ENCODE measurements at regions not wholly inside any gene's neighbourhood (a gene's known extent, or its start where the extent isn't known, plus 50 kb on each side); places are given as distances from the start of the nearest gene placed in this dataset.
"Not testable (repeated sequence)": the region's sequence is repeated elsewhere in the genome, so short reads cannot be mapped to it uniquely, and the experiment has no call there.

- Histone ChIP-seq H3K27ac (ENCODE audit: low read depth, low read length, poor library complexity, severe bottlenecking) (no peak overlapping the region), H3K4me1 (ENCODE audit: insufficient read depth, low read length, severe bottlenecking) (no peaks in the 10 kb centered on the region), H3K27me3 (ENCODE audit: insufficient read depth, low read length) (no peaks in the 10 kb centered on the region), H2AFZ (ENCODE audit: low read length) (no peak overlapping the region), H4K20me1 (ENCODE audit: insufficient read depth, low read length) (no peaks in the 10 kb centered on the region), H3F3A (ENCODE audit: insufficient read depth, low read length) (no peaks in the 10 kb centered on the region), H3K4me3 (ENCODE audit: low read depth, low read length, poor library complexity, severe bottlenecking) (no peak overlapping the region), H3K9ac (ENCODE audit: low read length) (no peak overlapping the region), H3K36me3 (ENCODE audit: insufficient read depth, low read length) (no peaks in the 10 kb centered on the region), H3K4me2 (ENCODE audit: low read length) (no peak overlapping the region), H3K79me2 (ENCODE audit: insufficient read depth, low read length) (no peaks in the 10 kb centered on the region), H3K9me2 (ENCODE audit: low read depth, low read length) (no peaks in the 10 kb centered on the region), H3K9me3 (ENCODE audit: low read length) (no peaks in the 10 kb centered on the region)
- TF ChIP-seq CTCF (IDR thresholded peaks at IDR 0.05; ENCODE audit: low read length): no peak
- TF ChIP-seq EZH2 (IDR thresholded peaks at IDR 0.05; ENCODE audit: borderline replicate concordance, low read length): no peak
These were observed 2054.0 kb upstream of the NUDT12 start for GRCh38 chr5:105616599-105616998.

- not testable (repeated sequence) for H4K20me1 ChIP-seq (ENCODE audit: insufficient read depth, low read length); H3F3A ChIP-seq (ENCODE audit: insufficient read depth, low read length); H3K9me2 ChIP-seq (ENCODE audit: low read depth, low read length); H3K4me3 ChIP-seq (ENCODE audit: low read depth, low read length, poor library complexity, severe bottlenecking); H3K27me3 ChIP-seq (ENCODE audit: insufficient read depth, low read length); H3K4me1 ChIP-seq (ENCODE audit: insufficient read depth, low read length, severe bottlenecking); H3K9me3 ChIP-seq (ENCODE audit: low read length); H3K4me2 ChIP-seq (ENCODE audit: low read length); H3K79me2 ChIP-seq (ENCODE audit: insufficient read depth, low read length); H3K27ac ChIP-seq (ENCODE audit: low read depth, low read length, poor library complexity, severe bottlenecking); H3K9ac ChIP-seq (ENCODE audit: low read length); H3K36me3 ChIP-seq (ENCODE audit: insufficient read depth, low read length); H2AFZ ChIP-seq (ENCODE audit: low read length)
These were observed 2039.8 kb upstream of the NUDT12 start for GRCh38 chr5:105602406-105602805.

- no peaks in the 10 kb centered on the region for H3K9me3 ChIP-seq (ENCODE audit: low read length)
- H3K4me2 ChIP-seq (ENCODE audit: low read length): no peak overlapping the region
- no peaks in the 10 kb centered on the region for H3F3A ChIP-seq (ENCODE audit: insufficient read depth, low read length)
- no peak overlapping the region for H3K27ac ChIP-seq (ENCODE audit: low read depth, low read length, poor library complexity, severe bottlenecking)
- TF ChIP-seq CTCF (IDR thresholded peaks at IDR 0.05; ENCODE audit: low read length) (no peak), EZH2 (IDR thresholded peaks at IDR 0.05; ENCODE audit: borderline replicate concordance, low read length) (no peak)
- H3K9ac ChIP-seq (ENCODE audit: low read length): no peak overlapping the region
- no peaks in the 10 kb centered on the region for H3K36me3 ChIP-seq (ENCODE audit: insufficient read depth, low read length)
- no peaks in the 10 kb centered on the region for H4K20me1 ChIP-seq (ENCODE audit: insufficient read depth, low read length)
- no peak overlapping the region for H2AFZ ChIP-seq (ENCODE audit: low read length)
- H3K27me3 ChIP-seq (ENCODE audit: insufficient read depth, low read length): no peaks in the 10 kb centered on the region
- H3K9me2 ChIP-seq (ENCODE audit: low read depth, low read length): no peaks in the 10 kb centered on the region
- H3K4me3 ChIP-seq (ENCODE audit: low read depth, low read length, poor library complexity, severe bottlenecking): no peak overlapping the region
- H3K4me1 ChIP-seq (ENCODE audit: insufficient read depth, low read length, severe bottlenecking): no peaks in the 10 kb centered on the region
- H3K79me2 ChIP-seq (ENCODE audit: insufficient read depth, low read length): no peaks in the 10 kb centered on the region
These were observed 2030.6 kb upstream of the NUDT12 start for GRCh38 chr5:105593011-105593760.
